Activated CD8-positive, alpha-beta memory T cell treated with anti-CD3 and anti-CD28 coated beads, Interleukin-2, amount 50 U/mL, for 48 hours (primary cell): ENCODE measurements at regions not wholly inside any gene's neighbourhood (a gene's known extent, or its start where the extent isn't known, plus 50 kb on each side); places are given as distances from the start of the nearest gene placed in this dataset.
"Not testable (repeated sequence)": the region's sequence is repeated elsewhere in the genome, so short reads cannot be mapped to it uniquely, and the experiment has no call there.

ENCODE experiments used
- DNase-seq: peaks from one replicate; pipeline ENCODE4 v3.0.0-alpha.2; 2020

- DNase-seq, result no peak
Measured at GRCh38 chr13:44024167-44024845, 144.6 kb downstream of the LACC1 start.

GRCh38 chr13:44024846-44025195, 145.1 kb downstream of the LACC1 start:
- no peak for DNase-seq

GRCh38 chr13:44026194-44026593, 146.5 kb downstream of the LACC1 start:
- no peak for DNase-seq

GRCh38 chr13:44028734-44029133, 149.0 kb downstream of the LACC1 start:
- no peak for DNase-seq

- no peak for DNase-seq
Measured at GRCh38 chr13:44030615-44031014, 150.9 kb downstream of the LACC1 start.

GRCh38 chr13:44031555-44031954, 151.9 kb downstream of the LACC1 start:
- no peak for DNase-seq

GRCh38 chr13:44032802-44033201, 153.1 kb downstream of the LACC1 start:
- DNase-seq, result no peak

- no peak for DNase-seq
Measured at GRCh38 chr13:44035400-44035799, 155.7 kb downstream of the LACC1 start.

GRCh38 chr13:44040070-44040817, 160.5 kb downstream of the LACC1 start:
- DNase-seq, result no peak

- no peak for DNase-seq
Measured at GRCh38 chr13:44040818-44041100, 161.1 kb downstream of the LACC1 start.

GRCh38 chr13:44044547-44045179, 165.0 kb downstream of the LACC1 start:
- DNase-seq, result no peak

- DNase-seq, result no peak
Measured at GRCh38 chr13:44045180-44045562, 165.5 kb downstream of the LACC1 start.

GRCh38 chr13:44046428-44046827, 166.7 kb downstream of the LACC1 start:
- DNase-seq, result no peak

- DNase-seq, result no peak
Measured at GRCh38 chr13:44048326-44048725, 168.6 kb downstream of the LACC1 start.

GRCh38 chr13:44049081-44049945, 169.6 kb downstream of the LACC1 start:
- DNase-seq, result no peak

GRCh38 chr13:44050450-44051063, 170.9 kb downstream of the LACC1 start:
- DNase-seq, result no peak

GRCh38 chr13:44051405-44051804, 171.7 kb downstream of the LACC1 start:
- DNase-seq, result no peak

GRCh38 chr13:44051918-44052675, 172.4 kb downstream of the LACC1 start:
- no peak for DNase-seq

GRCh38 chr13:44052780-44053184, 173.1 kb downstream of the LACC1 start:
- DNase-seq, result no peak

GRCh38 chr13:44053208-44053607, 173.5 kb downstream of the LACC1 start:
- DNase-seq, result no peak

- DNase-seq, result no peak
Measured at GRCh38 chr13:44054525-44054924, 174.8 kb downstream of the LACC1 start.

GRCh38 chr13:44055681-44056080, 176.0 kb downstream of the LACC1 start:
- DNase-seq, result not testable (repeated sequence)
